ENCODE measurements at regions not wholly inside any gene's neighbourhood (a gene's known extent, or its start where the extent isn't known, plus 50 kb on each side); places are given as distances from the start of the nearest gene placed in this dataset.

DNA sequence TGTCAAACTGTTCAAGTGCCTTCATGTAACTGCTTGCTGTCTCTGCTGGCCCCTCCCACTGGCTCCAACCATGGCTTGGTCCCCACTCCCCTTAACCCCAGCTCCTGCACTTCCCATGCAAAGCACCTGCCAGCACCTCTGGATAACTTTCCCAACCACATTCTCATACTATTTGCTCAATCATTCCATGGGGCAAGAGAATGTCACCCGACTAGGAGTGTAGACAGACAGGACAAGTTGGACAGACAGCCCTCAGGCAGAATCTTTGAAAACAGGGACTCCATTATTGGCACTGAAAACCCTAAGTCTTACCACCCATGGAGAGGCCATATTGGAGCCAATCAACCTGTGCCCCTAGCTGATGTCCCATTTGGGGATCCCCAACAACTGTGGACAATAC is 246.5 kb downstream of the RPLP1 start:
- TF ChIP-seq, protein P1, sequence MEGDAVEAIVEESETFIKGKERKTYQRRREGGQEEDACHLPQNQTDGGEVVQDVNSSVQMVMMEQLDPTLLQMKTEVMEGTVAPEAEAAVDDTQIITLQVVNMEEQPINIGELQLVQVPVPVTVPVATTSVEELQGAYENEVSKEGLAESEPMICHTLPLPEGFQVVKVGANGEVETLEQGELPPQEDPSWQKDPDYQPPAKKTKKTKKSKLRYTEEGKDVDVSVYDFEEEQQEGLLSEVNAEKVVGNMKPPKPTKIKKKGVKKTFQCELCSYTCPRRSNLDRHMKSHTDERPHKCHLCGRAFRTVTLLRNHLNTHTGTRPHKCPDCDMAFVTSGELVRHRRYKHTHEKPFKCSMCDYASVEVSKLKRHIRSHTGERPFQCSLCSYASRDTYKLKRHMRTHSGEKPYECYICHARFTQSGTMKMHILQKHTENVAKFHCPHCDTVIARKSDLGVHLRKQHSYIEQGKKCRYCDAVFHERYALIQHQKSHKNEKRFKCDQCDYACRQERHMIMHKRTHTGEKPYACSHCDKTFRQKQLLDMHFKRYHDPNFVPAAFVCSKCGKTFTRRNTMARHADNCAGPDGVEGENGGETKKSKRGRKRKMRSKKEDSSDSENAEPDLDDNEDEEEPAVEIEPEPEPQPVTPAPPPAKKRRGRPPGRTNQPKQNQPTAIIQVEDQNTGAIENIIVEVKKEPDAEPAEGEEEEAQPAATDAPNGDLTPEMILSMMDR (IDR thresholded peaks at IDR 0.05): no peak
- TF ChIP-seq POLR2AphosphoS5 (IDR thresholded peaks at IDR 0.05; ENCODE audit: low read depth, low read length): no peak
- TF ChIP-seq, protein P2, sequence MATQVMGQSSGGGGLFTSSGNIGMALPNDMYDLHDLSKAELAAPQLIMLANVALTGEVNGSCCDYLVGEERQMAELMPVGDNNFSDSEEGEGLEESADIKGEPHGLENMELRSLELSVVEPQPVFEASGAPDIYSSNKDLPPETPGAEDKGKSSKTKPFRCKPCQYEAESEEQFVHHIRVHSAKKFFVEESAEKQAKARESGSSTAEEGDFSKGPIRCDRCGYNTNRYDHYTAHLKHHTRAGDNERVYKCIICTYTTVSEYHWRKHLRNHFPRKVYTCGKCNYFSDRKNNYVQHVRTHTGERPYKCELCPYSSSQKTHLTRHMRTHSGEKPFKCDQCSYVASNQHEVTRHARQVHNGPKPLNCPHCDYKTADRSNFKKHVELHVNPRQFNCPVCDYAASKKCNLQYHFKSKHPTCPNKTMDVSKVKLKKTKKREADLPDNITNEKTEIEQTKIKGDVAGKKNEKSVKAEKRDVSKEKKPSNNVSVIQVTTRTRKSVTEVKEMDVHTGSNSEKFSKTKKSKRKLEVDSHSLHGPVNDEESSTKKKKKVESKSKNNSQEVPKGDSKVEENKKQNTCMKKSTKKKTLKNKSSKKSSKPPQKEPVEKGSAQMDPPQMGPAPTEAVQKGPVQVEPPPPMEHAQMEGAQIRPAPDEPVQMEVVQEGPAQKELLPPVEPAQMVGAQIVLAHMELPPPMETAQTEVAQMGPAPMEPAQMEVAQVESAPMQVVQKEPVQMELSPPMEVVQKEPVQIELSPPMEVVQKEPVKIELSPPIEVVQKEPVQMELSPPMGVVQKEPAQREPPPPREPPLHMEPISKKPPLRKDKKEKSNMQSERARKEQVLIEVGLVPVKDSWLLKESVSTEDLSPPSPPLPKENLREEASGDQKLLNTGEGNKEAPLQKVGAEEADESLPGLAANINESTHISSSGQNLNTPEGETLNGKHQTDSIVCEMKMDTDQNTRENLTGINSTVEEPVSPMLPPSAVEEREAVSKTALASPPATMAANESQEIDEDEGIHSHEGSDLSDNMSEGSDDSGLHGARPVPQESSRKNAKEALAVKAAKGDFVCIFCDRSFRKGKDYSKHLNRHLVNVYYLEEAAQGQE (IDR thresholded peaks at IDR 0.05; ENCODE audit: insufficient read depth in 1 of 2, low read depth in 2 of 2, low read length in 1 of 2): no peak
